ENCODE measurements at regions not wholly inside any gene's neighbourhood (a gene's known extent, or its start where the extent isn't known, plus 50 kb on each side); places are given as distances from the start of the nearest gene placed in this dataset.

DNA sequence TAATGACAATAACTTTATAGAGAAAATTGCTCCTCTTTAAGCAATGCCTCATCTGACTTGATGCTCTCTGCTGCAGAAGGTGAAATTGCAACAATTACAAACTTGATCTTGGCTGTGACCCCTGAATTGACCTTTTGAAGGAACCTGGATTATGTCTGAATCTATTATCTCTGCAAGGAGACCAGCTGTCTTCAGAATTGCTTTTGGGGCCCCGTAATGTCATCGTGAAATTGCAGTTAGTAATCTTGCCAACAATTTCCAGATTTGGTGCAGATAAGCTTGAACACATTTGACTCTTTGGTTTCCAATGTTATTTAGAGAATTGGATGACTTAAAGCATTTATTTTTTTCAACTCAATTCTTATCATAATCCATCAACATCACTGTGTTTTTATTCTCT is 520.6 kb downstream of the CCSER2 start:
- no peak overlapping the region for H3K27ac ChIP-seq
- 28 to 59% methylated on average over 2 of the region's 2 CpGs for WGBS, 2 donors (ENCODE audit: low coverage in 1 of 2)
- H3K9me3 ChIP-seq, result no peaks in the 10 kb centered on the region
- H3K36me3 ChIP-seq, result no peaks in the 10 kb centered on the region
- H3K4me1 ChIP-seq, result no peaks in the 10 kb centered on the region
- no peak overlapping the region for H3K4me3 ChIP-seq
- TF ChIP-seq POLR2AphosphoS5 (IDR thresholded peaks at IDR 0.05), result no peak
- TF ChIP-seq POLR2A (IDR thresholded peaks at IDR 0.05), result no peak
- TF ChIP-seq, protein P1, sequence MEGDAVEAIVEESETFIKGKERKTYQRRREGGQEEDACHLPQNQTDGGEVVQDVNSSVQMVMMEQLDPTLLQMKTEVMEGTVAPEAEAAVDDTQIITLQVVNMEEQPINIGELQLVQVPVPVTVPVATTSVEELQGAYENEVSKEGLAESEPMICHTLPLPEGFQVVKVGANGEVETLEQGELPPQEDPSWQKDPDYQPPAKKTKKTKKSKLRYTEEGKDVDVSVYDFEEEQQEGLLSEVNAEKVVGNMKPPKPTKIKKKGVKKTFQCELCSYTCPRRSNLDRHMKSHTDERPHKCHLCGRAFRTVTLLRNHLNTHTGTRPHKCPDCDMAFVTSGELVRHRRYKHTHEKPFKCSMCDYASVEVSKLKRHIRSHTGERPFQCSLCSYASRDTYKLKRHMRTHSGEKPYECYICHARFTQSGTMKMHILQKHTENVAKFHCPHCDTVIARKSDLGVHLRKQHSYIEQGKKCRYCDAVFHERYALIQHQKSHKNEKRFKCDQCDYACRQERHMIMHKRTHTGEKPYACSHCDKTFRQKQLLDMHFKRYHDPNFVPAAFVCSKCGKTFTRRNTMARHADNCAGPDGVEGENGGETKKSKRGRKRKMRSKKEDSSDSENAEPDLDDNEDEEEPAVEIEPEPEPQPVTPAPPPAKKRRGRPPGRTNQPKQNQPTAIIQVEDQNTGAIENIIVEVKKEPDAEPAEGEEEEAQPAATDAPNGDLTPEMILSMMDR (IDR thresholded peaks at IDR 0.05), result no peak
- TF ChIP-seq EP300 (IDR thresholded peaks at IDR 0.05), result no peak
- no peak for ATAC-seq
- H3K27me3 ChIP-seq, result no peaks in the 10 kb centered on the region

- ATAC-seq, result no peak
- Histone ChIP-seq H3K36me3 (no peaks in the 10 kb centered on the region), H3K9me3 (no peaks in the 10 kb centered on the region), H3K27ac (no peak overlapping the region), H3K27me3 (no peaks in the 10 kb centered on the region), H3K4me1 (no peaks in the 10 kb centered on the region), H3K4me3 (no peak overlapping the region)
- TF ChIP-seq EP300 (IDR thresholded peaks at IDR 0.05), result no peak
- no peak for TF ChIP-seq POLR2AphosphoS5 (IDR thresholded peaks at IDR 0.05)
- TF ChIP-seq POLR2A (IDR thresholded peaks at IDR 0.05), result no peak
- TF ChIP-seq, protein P1 (IDR thresholded peaks at IDR 0.05), result no peak
- WGBS, 2 donors (ENCODE audit: low coverage in 1 of 2), result 82 to 88% methylated on average over 5 to 6 of the region's 6 CpGs
Measured at GRCh38 chr10:84850826-84851225, 522.4 kb downstream of the CCSER2 start.

DNA sequence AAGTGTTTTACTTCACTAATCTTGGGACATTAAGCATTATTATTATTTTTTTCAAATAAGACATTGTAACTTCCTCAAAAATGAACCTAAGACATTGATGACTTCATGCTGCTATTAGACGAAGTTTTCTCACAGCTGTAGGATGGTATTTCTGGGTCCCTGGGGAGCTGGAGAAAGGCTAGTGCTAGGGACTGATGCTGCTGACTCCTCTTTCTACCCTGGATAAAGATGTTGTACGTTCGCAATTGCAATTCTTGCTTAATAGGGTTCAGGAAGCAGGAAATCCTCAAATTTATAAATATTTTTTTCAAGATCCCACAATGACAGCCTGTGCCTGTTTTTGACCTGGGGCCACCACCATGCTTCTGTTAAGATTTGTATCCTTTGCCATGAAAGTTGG is 526.0 kb downstream of the CCSER2 start:
- Histone ChIP-seq H3K4me1 (no peaks in the 10 kb centered on the region), H3K9me3 (no peaks in the 10 kb centered on the region), H3K4me3 (no peak overlapping the region), H3K36me3 (no peaks in the 10 kb centered on the region), H3K27ac (no peak overlapping the region), H3K27me3 (no peaks in the 10 kb centered on the region)
- no peak for TF ChIP-seq POLR2A (IDR thresholded peaks at IDR 0.05)
- TF ChIP-seq, protein P1 (IDR thresholded peaks at IDR 0.05), result no peak
- ATAC-seq, result no peak
- 44 to 52% methylated on average over 3 of the region's 3 CpGs for WGBS, 2 donors (ENCODE audit: low coverage in 1 of 2)

DNA sequence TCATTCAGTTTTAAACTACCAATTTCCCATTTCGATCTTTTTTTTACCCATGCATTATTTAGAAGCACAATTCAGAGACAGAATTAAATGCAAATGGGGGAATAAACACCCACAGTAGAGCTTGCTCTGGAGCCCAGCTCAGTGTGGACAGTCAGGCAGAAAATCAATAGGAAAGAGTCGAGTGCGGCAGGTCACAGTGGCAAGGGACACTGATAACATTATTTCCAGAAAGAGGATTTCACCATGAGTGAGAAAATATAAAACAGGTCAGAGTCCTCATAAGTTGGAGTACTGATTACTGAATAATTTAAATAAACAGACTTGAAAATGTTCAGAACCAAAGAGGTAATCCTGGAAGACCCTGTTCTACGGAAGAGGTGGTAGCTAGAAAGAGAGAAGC is 532.5 kb downstream of the CCSER2 start:
- WGBS, 2 donors (ENCODE audit: low coverage in 1 of 2), result 88 to 92% methylated on average over 4 of the region's 4 CpGs
- H3K27me3 ChIP-seq, result no peaks in the 10 kb centered on the region
- H3K4me1 ChIP-seq, result no peaks in the 10 kb centered on the region
- H3K27ac ChIP-seq, result no peak overlapping the region
- no peaks in the 10 kb centered on the region for H3K36me3 ChIP-seq
- no peak for TF ChIP-seq POLR2AphosphoS5 (IDR thresholded peaks at IDR 0.05)
- no peak for TF ChIP-seq POLR2A (IDR thresholded peaks at IDR 0.05)
- no peak for TF ChIP-seq EP300 (IDR thresholded peaks at IDR 0.05)
- TF ChIP-seq, protein P1 (IDR thresholded peaks at IDR 0.05), result no peak
- no peak overlapping the region for H3K4me3 ChIP-seq
- ATAC-seq, result no peak
- H3K9me3 ChIP-seq, result no peaks in the 10 kb centered on the region

DNA sequence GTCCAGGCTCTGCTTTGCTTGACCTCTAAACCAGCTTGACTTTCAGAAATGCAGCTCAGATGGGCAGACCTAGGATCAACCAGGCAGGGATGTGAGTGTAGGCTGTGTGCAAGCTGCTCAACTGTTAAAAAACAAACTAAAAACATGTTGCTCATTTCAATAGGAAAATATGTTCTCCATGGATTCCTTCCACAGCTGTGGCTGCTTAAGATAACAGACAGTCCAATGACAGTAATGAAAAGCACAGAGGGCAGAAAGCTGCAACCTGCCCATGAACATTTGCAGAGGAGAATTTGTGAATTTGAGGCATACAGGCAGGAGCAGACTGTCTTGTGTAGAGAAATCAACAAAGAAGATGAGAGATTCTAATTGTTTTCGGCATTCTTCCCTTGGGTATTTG is 534.2 kb downstream of the CCSER2 start:
- Histone ChIP-seq H3K27ac (no peak overlapping the region), H3K9me3 (no peaks in the 10 kb centered on the region), H3K36me3 (no peaks in the 10 kb centered on the region), H3K4me1 (no peaks in the 10 kb centered on the region), H3K4me3 (no peak overlapping the region), H3K27me3 (no peaks in the 10 kb centered on the region)
- no peak for ATAC-seq
- 44 to 70% methylated on average over 1 of the region's 1 CpG for WGBS, 2 donors (ENCODE audit: low coverage in 1 of 2)
- TF ChIP-seq POLR2A (IDR thresholded peaks at IDR 0.05) (no peak), POLR2AphosphoS5 (IDR thresholded peaks at IDR 0.05) (no peak), EP300 (IDR thresholded peaks at IDR 0.05) (no peak)
- TF ChIP-seq, protein P1 (IDR thresholded peaks at IDR 0.05), result no peak

Measured in gastroesophageal sphincter (tissue), 4 donors.